NCI-H2171 (cell line): ENCODE measurements at regions not wholly inside any gene's neighbourhood (a gene's known extent, or its start where the extent isn't known, plus 50 kb on each side); places are given as distances from the start of the nearest gene placed in this dataset.
"Not testable (repeated sequence)": the region's sequence is repeated elsewhere in the genome, so short reads cannot be mapped to it uniquely, and the experiment has no call there.

Experiments used
- DNase-seq: peaks from one replicate; lab custom pipeline; 2025; lab: John Stamatoyannopoulos, UW

- DNase-seq = no peak
These were observed 128.4 kb upstream of the MPHOSPH6 start for GRCh38 chr16:82298472-82298871.

DNA sequence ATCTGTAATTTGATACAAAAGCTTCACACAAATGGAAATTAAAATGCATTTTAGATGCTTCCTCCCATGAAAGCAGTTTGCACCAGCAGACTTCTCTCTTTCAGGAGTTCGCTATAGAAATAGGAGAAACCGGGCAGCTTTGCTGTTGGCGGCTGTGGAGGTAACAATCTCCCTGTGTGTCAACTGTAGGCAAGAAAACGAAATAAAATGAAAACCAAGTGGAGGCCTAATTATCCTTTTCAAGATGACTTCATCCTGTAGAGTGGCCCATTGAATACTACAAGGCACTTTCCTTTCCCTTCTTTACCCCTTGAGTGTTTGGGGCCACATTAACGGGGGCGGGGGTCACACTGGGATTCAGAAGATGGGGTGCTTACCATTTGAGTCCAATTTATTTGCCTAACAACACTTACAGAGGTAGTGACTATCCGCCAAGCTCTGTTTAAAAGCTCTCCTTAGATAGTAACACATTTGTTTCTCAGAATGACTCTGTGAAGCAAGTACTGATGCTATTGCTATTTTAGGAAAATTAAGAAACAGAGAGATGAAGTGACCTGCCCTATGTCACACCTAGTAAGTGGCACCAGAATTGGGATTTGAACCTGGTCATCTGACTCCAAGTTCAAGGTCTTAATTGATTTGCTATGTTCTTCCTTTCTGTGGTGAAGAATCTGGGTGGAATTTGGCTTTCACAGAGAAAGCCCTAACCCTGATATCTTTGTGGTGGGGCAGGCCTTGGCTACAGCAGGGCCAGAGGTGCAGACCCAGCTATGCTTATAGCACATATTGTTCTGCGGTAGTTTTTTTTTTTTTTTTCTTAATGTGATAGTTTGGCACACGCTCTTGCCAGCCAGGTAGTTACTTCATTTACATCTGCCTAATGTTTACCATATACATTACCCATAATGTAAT, 125.5 kb upstream of the MPHOSPH6 start:
- no peak for DNase-seq

DNA sequence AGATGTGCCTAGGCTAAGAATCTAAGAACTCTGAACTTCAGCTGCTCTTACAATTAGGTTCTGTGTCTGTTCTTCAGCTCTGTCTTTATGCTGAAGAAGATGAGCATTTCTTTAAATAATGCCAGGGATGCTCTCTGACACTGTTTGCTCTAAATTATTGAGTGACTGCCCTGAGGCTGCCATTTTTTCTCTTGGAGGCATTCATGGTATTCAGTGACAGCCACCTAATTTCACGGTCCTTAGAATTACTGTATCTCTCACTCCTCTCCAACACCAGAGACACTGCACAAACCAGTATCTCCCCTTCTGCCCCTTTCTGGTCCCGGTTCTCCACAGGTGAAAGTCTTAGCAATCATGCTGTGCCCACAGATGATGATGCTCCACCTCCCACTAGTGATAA, 123.6 kb upstream of the MPHOSPH6 start:
- DNase-seq = no peak

DNA sequence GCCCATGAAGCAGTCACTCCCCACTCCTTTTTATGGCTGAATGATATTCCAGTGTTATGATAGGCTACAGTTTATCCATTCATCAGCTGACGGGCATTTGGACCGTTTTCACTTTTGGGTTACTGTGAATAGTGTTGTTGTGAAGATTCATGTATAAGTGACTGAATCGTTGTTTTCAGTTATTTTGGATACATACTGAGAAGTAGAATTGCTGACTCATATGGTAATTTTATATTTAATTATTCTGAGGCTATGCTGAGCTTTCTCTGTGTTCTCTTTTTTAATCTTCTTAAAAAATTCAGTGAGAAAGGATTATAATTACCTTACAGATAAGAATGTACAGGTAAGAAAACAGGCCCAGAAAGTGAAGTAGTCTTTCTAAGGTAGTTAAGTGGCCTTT, 117.9 kb upstream of the MPHOSPH6 start:
- DNase-seq = no peak

- no peak for DNase-seq
These were observed 112.6 kb upstream of the MPHOSPH6 start for GRCh38 chr16:82282662-82283061.

DNA sequence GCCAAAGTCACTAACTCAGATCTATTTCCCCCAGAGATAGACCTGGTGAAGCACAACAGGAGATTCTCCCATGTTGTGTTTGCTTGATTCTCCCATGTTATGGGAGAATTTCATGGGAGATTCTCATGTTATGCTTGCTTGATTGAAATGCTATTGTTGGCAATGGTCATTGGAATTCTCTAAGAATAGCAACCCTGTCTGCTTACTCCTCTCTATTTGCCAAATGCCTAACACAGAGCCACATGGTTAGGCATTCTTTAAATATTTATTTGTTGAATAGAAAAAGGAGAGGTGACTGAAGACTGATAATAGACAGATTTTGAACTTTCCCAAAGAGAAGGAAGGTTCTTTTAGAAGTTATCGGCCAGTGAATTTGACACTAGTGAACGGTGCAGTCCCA, 111.5 kb upstream of the MPHOSPH6 start:
- no peak for DNase-seq

GRCh38 chr16:82280867-82281266, 110.8 kb upstream of the MPHOSPH6 start:
- DNase-seq = no peak

DNA sequence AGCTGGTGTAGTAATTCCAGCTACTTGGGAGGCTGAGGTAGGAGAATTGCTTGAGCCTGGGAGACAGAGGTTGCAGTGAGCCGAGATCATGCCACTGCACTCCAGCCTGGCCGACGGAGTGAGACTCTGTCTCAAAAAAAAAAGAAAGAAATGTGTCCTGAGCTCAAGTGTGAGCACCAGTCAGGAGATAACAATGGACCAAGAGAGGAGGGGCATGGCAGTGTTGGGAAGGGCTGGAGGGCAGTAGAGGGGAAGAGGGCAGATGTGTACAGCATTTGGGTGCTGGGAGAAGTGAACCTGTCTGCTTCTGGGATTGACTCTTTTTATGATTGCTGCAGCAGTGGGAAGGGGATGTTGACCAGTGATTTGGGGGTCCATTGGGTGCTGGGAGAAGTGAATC, 105.3 kb upstream of the MPHOSPH6 start:
- not testable (repeated sequence) for DNase-seq

GRCh38 chr16:82271636-82272035, 101.6 kb upstream of the MPHOSPH6 start:
- DNase-seq = no peak

DNA sequence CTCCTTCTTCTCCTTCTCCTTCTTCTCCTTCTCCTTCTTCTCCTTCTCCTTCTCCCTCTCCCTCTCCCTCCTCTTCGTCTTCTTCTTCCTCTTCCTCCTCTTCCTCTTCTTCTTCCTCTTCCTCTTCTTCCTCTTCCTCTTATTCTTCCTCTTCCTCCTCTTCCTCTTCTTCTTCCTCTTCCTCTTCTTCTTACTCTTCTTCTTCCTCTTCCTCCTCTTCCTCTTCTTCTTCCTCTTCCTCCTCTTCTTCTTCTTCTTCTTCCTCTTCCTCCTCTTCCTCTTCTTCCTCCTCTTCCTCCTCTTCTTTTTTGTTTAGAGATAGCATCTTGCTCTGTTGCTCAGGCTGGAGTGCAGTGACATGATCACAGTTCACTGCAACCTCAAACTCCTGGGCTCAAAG, 97.7 kb upstream of the MPHOSPH6 start:
- DNase-seq = not testable (repeated sequence)

DNA sequence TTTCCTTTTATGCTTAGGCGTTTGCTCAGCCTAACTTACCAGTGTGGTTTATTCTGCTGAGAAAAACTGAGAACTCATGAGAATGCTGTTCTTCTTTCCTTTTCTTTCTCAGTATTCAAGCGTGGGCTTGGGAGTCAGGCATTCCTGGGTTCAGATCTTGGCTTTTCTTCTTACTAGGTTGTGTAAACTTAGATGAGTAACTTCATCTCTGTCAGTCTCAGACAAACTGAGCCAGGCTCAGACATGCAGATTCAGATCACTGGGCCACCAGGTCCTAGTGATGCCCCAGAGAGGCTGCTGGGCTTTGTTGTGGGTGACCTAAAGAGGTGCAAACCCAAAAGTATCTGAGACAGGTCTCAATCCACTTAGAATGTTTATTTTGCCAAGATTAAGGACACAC, 95.8 kb upstream of the MPHOSPH6 start:
- no peak for DNase-seq

DNA sequence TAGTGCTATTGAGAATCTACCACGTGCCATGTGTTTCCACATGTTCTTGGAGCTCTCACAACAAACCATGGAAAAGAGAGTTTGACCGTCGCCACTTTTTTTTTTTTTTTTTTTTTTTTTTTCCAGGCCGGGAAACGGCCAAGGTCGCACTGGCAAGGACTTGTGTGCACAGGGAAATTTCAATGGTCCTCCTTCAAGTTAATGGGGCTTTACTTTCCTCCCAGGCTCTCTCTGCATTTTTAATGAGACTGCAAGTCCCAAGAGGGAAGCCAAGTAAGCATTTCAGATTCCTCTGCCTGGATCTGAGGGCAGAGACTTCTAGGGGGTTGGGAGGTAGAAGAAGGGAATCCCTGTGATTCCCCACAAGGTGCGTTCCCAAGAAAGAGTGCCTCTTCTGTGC, 94.7 kb upstream of the MPHOSPH6 start:
- DNase-seq = no peak

DNA sequence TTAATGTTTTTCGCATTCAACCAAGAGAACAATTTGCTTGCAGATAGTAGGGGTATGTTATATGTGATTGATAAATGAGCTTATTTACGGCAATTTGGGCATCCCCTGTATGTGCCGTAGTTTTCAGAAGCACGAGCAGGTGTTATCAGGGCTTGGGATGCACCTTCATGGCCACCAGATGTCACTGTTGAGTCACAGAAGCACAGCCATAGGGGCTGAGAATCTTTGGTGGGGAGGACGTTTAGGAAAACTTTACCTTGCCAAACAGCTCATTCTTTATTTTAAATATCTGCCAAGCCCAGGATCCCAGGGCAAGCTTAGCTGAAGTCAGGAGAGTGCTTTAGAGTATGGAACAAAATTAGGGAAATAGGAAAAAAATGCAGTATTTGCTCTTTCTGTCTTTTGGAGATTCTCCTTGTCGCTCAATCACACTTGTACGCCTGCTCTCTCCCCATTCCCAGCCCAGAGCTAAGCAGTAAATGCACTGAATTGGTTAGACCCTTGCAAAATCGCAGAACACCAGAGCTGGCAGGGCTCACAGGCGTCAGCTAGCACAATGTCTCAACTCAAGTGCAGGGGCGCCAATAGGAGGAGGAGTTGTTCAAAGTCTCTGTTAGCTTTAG, 93.6 kb upstream of the MPHOSPH6 start:
- peak; percentile 46 for DNase-seq

- DNase-seq = no peak
These were observed 92.2 kb upstream of the MPHOSPH6 start for GRCh38 chr16:82262244-82262643.

GRCh38 chr16:82260212-82260795, 90.3 kb upstream of the MPHOSPH6 start:
- DNase-seq = no peak

DNA sequence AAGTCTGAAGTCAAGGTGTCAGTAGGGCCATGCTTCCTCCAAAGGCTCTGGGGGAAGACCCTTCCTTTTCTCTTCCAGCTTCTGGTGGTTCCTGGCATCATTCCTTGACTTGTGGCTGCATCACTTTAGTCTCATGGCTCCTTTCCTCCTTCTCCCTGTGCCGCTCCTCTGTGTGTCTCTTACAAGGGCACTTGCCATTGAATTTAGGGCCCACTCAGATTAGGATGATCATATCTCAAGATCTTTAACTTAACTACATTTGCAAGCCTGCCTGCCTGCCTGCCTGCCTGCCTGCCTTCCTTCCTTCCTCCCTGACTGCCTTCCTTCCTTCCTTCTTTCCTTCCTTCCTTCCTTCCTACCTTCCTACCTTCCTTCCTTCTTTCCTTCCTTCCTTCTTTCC, 89.7 kb upstream of the MPHOSPH6 start:
- no peak for DNase-seq

GRCh38 chr16:82257990-82258389, 88.0 kb upstream of the MPHOSPH6 start:
- no peak for DNase-seq

- no peak for DNase-seq
These were observed 82.6 kb upstream of the MPHOSPH6 start for GRCh38 chr16:82252582-82252981.

DNA sequence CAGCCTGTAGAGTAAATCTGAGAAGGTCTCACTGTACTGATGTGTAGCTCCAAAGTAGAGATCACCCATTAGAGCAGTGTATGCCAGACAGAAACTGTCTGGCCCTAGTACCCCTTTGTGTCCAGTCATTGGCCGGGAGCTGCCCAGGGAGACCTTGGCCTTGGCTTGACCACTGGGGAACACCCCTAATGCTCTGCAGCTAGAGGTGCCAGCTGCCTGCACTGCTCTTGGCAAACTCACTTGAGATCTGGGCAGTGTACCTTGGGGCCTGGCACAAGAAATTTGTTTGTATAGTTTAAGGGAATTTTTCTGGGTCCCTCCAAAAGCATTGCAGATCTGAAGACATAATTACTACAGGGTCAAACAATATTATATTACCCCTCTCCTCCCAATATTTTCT, 78.7 kb upstream of the MPHOSPH6 start:
- no peak for DNase-seq

- DNase-seq = no peak
These were observed 78.1 kb upstream of the MPHOSPH6 start for GRCh38 chr16:82248012-82248656.

GRCh38 chr16:82242201-82242600, 72.2 kb upstream of the MPHOSPH6 start:
- DNase-seq = no peak

DNA sequence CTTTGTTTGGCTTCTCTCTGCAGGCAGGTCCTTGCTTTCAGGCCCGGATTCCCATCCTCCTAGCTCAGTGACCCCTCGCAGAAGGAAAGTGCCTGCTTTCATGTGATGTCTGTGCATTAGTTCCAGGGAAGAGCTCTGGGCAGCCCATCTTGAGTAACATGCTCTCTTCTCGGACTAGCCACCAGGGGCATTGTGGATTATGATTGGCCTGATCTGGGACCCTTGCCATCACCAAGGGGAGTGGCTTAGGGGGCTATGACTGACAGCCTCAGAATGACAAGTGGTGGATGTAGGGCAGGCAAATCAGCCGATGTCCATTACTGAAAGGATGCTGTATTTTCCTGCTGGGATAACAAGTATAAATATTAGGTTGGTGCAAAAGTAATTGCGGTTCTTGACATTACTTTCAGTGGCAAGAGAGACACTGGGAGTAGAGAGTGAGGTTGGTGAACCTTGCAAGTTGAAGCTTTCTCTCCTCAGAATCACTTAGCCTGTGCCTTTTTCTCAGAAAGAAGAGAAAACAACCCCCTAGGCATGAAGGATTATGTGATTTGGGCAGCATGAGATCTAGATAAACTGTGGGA, 71.5 kb upstream of the MPHOSPH6 start:
- DNase-seq = no peak
